Stomach (tissue), 8 donors: ENCODE measurements at regions not wholly inside any gene's neighbourhood (a gene's known extent, or its start where the extent isn't known, plus 50 kb on each side); places are given as distances from the start of the nearest gene placed in this dataset.
A peak's percentile ranks its signal among the peaks of the same experiment; 100 is the strongest.

Source experiments
- DNase-seq, 2 donors: peaks; one replicate each; pipeline versions ENCODE4 v3.0.0 to v3.0.0-alpha.2; 2013 to 2019
- H3K27ac ChIP-seq, 5 donors: fragments of 200-600 bp in 4 of 5; sonication (generic) in 4 of 5; one replicate each; pipeline ENCODE4 v1.5.1; 2013 to 2019; ENCODE audit warnings: mild to moderate bottlenecking in 1 of 5, moderate library complexity in 1 of 5
- H3K27me3 ChIP-seq, 3 donors: fragments of 200-600 bp; sonication (generic); one replicate each; pipeline ENCODE4 v1.5.1; 2017 to 2019; ENCODE audit warnings: mixed run types in 1 of 3
- H3K36me3 ChIP-seq, 4 donors: fragments of 200-600 bp; sonication (generic); 1 replicate in 3 of 4; 2 replicates in 1 of 4; pipeline ENCODE4 v1.5.1; 2016 to 2019
- H3K4me1 ChIP-seq, 4 donors: fragments of 200-600 bp; sonication (generic); one replicate each; pipeline ENCODE4 v1.5.1; 2016 to 2019
- H3K4me3 ChIP-seq, 4 donors: fragments of 200-600 bp; sonication (generic) in 3 of 4; one replicate each; pipeline ENCODE4 v1.5.1; 2016 to 2019; ENCODE audit warnings: mild to moderate bottlenecking in 1 of 4
- H3K9me3 ChIP-seq, 4 donors: fragments of 200-600 bp; sonication (generic); one replicate each; pipeline ENCODE4 v1.5.1; 2016 to 2019
- CTCF ChIP-seq, 7 experiments: fragments of 450-650 bp in 4 of 7; fragments of 200-600 bp in 3 of 7; sonication (generic) in 3 of 7; IDR thresholded peaks; one replicate each; pipeline ENCODE4 v1.5.1; 2016 to 2019; ENCODE audit warnings: antibody characterized with exemption in 7 of 7, control low read depth in 2 of 7, mild to moderate bottlenecking in 1 of 7
- EP300 ChIP-seq: sonication (generic); formaldehyde crosslinking; IDR thresholded peaks from one replicate; pipeline ENCODE4 v1.6.1; 2017; ENCODE audit warnings: antibody characterized with exemption
- POLR2A ChIP-seq, 4 donors: fragments of 450-650 bp; IDR thresholded peaks; one replicate each; pipeline ENCODE4 v1.6.1; 2016; ENCODE audit warnings: antibody characterized with exemption in 4 of 4, control low read depth in 2 of 4, mild to moderate bottlenecking in 1 of 4, moderate library complexity in 1 of 4
- POLR2AphosphoS5 ChIP-seq, 3 donors: sonication (generic); formaldehyde crosslinking; IDR thresholded peaks; one replicate each; pipeline ENCODE4 v1.6.1; 2016; ENCODE audit warnings: antibody characterized with exemption in 3 of 3
- WGBS, 5 donors: extraction: QIAGEN DNeasy Blood & Tissue Kit in 3 of 5; methylation state at CpG; one replicate each; pipeline versions ENCODE4 v1.1.5 to v1.1.7; 2013 to 2018; 5-methylcytosine and 5-hydroxymethylcytosine counted together
- intact Hi-C: fragments of 100-400 bp; cut with DNase I; formaldehyde crosslinking; loops from one replicate; pipeline ENCODE4 v1.15.1; 2023; ENCODE audit warnings: low total_unique reads
- donor health status: healthy with polysubstance abuse.
- donor health status: Bipolar disorder and iron deficiency.
- donor health status: healthy.

GRCh38 chr1:203401199-203401877, 50.4 kb upstream of the FMOD start:
- Histone ChIP-seq H3K4me1 (peaks cover 0 to 18% (median 9%) of the 10 kb centered on the region in 4 donors), H3K27ac (peak overlapping the region in 3 of 5 donors; percentile 49 to 68 (median 67)), H3K4me3 (no peak overlapping the region), H3K36me3 (no peaks in the 10 kb centered on the region), H3K9me3 (no peaks in the 10 kb centered on the region), H3K27me3 (no peaks in the 10 kb centered on the region)
- no peak for TF ChIP-seq CTCF (IDR thresholded peaks at IDR 0.05)
- no peak for TF ChIP-seq EP300
- WGBS, 5 donors = 84 to 90% (median 87%) methylated on average over 10 of the region's 10 CpGs
- intact Hi-C loops = no loop called here
- no peak for DNase-seq

GRCh38 chr1:203402152-203402551, 51.2 kb upstream of the FMOD start:
- H3K9me3 ChIP-seq = no peaks in the 10 kb centered on the region
- intact Hi-C loops = no loop called here
- peak overlapping the region in 4 of 5 donors; percentile 49 to 68 (median 60) for H3K27ac ChIP-seq
- peaks cover 0 to 26% (median 16%) of the 10 kb centered on the region in 4 donors for H3K4me1 ChIP-seq
- no peak for DNase-seq
- no peak overlapping the region for H3K4me3 ChIP-seq
- no peak for TF ChIP-seq EP300
- TF ChIP-seq POLR2AphosphoS5 (IDR thresholded peaks at IDR 0.05) = no peak
- no peak for TF ChIP-seq POLR2A (IDR thresholded peaks at IDR 0.05)
- TF ChIP-seq CTCF (IDR thresholded peaks at IDR 0.05) = no peak
- H3K36me3 ChIP-seq = no peaks in the 10 kb centered on the region
- WGBS, 5 donors = 63 to 95% (median 91%) methylated on average over 3 of the region's 3 CpGs
- H3K27me3 ChIP-seq = no peaks in the 10 kb centered on the region

- peaks cover 0 to 31% (median 20%) of the 10 kb centered on the region in 4 donors for H3K4me1 ChIP-seq
Measured at GRCh38 chr1:203402629-203403337, 51.9 kb upstream of the FMOD start.

GRCh38 chr1:203403586-203403985, 52.7 kb upstream of the FMOD start:
- no peak for DNase-seq
- Histone ChIP-seq H3K27me3 (no peaks in the 10 kb centered on the region), H3K4me3 (no peak overlapping the region), H3K9me3 (no peaks in the 10 kb centered on the region), H3K27ac (peak overlapping the region in 4 of 5 donors; percentile 50 to 68 (median 66)), H3K4me1 (peaks cover 0 to 39% (median 28%) of the 10 kb centered on the region in 4 donors), H3K36me3 (no peaks in the 10 kb centered on the region)
- 71 to 85% (median 83%) methylated on average over 5 of the region's 5 CpGs for WGBS, 5 donors
- intact Hi-C loops = no loop called here
- TF ChIP-seq POLR2AphosphoS5 (IDR thresholded peaks at IDR 0.05) (no peak), EP300 (no peak), POLR2A (IDR thresholded peaks at IDR 0.05) (no peak), CTCF (IDR thresholded peaks at IDR 0.05) (no peak)

More at GRCh38 chr1:203402629-203403337, 51.9 kb upstream of the FMOD start:
- Histone ChIP-seq H3K27ac (peak overlapping the region in 4 of 5 donors; percentile 54 to 68 (median 66)), H3K36me3 (no peaks in the 10 kb centered on the region), H3K9me3 (no peaks in the 10 kb centered on the region), H3K4me3 (no peak overlapping the region), H3K27me3 (no peaks in the 10 kb centered on the region)
- 45 to 61% (median 54%) methylated on average over 6 of the region's 6 CpGs for WGBS, 5 donors
- TF ChIP-seq POLR2AphosphoS5 (IDR thresholded peaks at IDR 0.05) = peak; percentile 63 to 79 (median 66)
- no peak for TF ChIP-seq POLR2A (IDR thresholded peaks at IDR 0.05)
- intact Hi-C loops = no loop called here
- DNase-seq = peak in 1 of 2 donors; percentile 82
